HepG2 (cell line): ENCODE measurements at regions not wholly inside any gene's neighbourhood (a gene's known extent, or its start where the extent isn't known, plus 50 kb on each side); places are given as distances from the start of the nearest gene placed in this dataset.

ENCODE experiments used
- ATAC-seq: fragments of 200-7000 bp; cut with Tn5 transposase; 3 replicates; pipeline ENCODE4 v1.9.1; 2020; ENCODE audit warnings: mild to moderate bottlenecking, moderate library complexity
- BruUV-seq: library from RNA; stranded (reverse); fragments of 400-500 nt; replicated peaks from 2 replicates; lab custom pipeline; 2021; lab: Mats Ljungman, UMichigan
- CTCF ChIA-PET: fragments of 300-600 bp; formaldehyde crosslinking; extraction: SDS; loops from one replicate; lab custom pipeline; 2021; ENCODE audit warnings: low total read pairs, inconsistent platforms, low intra/inter-chr PET ratio; lab: Yijun Ruan, JAX
- POLR2A ChIA-PET: fragments of 350-600 bp; sonication (Branson Sonifier 250); formaldehyde crosslinking; loops from one replicate; lab custom pipeline; 2020; ENCODE audit warnings: antibody characterized with exemption, inconsistent platforms; lab: Yijun Ruan, JAX
- DNase-seq: peaks from one replicate; pipeline ENCODE4 v3.0.0-alpha.2; 2015; ENCODE audit warnings: low spot score
- FAIRE-seq: peaks from 3 replicates; lab custom pipeline; 2011; peaks lifted over from hg19 to GRCh38; lab: Jason Lieb, UNC
- H2AFZ ChIP-seq: one replicate; pipeline ENCODE4 v1.6.1; 2011; ENCODE audit warnings: low read length, inconsistent platforms
- H3K27ac ChIP-seq: fragments of 300-600 bp; 3 replicates; pipeline ENCODE4 v1.8.0; 2011; ENCODE audit warnings: mixed run types, mild to moderate bottlenecking, mixed read lengths, low read length, inconsistent platforms; ENCODE audit not compliant: insufficient read depth; ENCODE audit errors: extremely low read length
- H3K27me3 ChIP-seq, 2 experiments: fragments of 200-600 bp in 1 of 2; 2 replicates in 1 of 2; 3 replicates in 1 of 2; pipeline versions ENCODE4 v1.6.0 to v1.8.0; 2011; ENCODE audit warnings: low read length in 2 of 2, mild to moderate bottlenecking in 2 of 2, moderate library complexity in 2 of 2, inconsistent platforms in 1 of 2; ENCODE audit not compliant: insufficient read depth in 2 of 2, control insufficient read depth in 1 of 2
- H3K36me3 ChIP-seq, 2 experiments: fragments of 200-600 bp in 1 of 2; replicated peaks in 1 of 2; 2 replicates in 1 of 2; 3 replicates in 1 of 2; pipeline versions ENCODE4 v1.5.1 to v1.8.0; 2011; ENCODE audit warnings: low read length in 2 of 2, inconsistent platforms in 1 of 2; ENCODE audit not compliant: insufficient read depth in 2 of 2, control insufficient read depth in 1 of 2
- H3K4me1 ChIP-seq: 2 replicates; pipeline ENCODE4 v1.5.1; 2012; ENCODE audit warnings: low read length, inconsistent platforms; ENCODE audit not compliant: insufficient read depth
- H3K4me2 ChIP-seq: 2 replicates; pipeline ENCODE4 v1.6.0; 2011; ENCODE audit warnings: low read depth, low read length, inconsistent platforms
- H3K4me3 ChIP-seq, 3 experiments: fragments of 200-600 bp in 1 of 3; sonication (generic), shearing (Covaris generic) in 1 of 3; replicated peaks in 1 of 3; 2 replicates each; pipeline ENCODE4 v1.5.1; 2011 to 2016; ENCODE audit warnings: low read length in 3 of 3, inconsistent platforms in 2 of 3, low read depth in 2 of 3, mild to moderate bottlenecking in 2 of 3, control low read depth in 1 of 3, mixed read lengths in 1 of 3; ENCODE audit not compliant: insufficient read depth in 1 of 3
- H3K79me2 ChIP-seq: one replicate; pipeline ENCODE4 v1.6.1; 2011; ENCODE audit warnings: low read length, inconsistent platforms; ENCODE audit not compliant: insufficient read depth
- H3K9ac ChIP-seq: 2 replicates; pipeline ENCODE4 v1.6.0; 2011; ENCODE audit warnings: mild to moderate bottlenecking, low read depth, low read length, inconsistent platforms; ENCODE audit not compliant: insufficient read depth
- H3K9me3 ChIP-seq: 2 replicates; pipeline ENCODE4 v1.5.1; 2012; ENCODE audit warnings: mild to moderate bottlenecking, low read length
- H4K20me1 ChIP-seq: 2 replicates; pipeline ENCODE4 v1.6.0; 2011; ENCODE audit warnings: inconsistent platforms, mild to moderate bottlenecking, low read length, moderate library complexity; ENCODE audit not compliant: insufficient read depth
- MAFF ChIP-seq: IDR thresholded peaks from 2 replicates; pipeline ENCODE4 v1.6.1; 2011; ENCODE audit warnings: low read depth, low read length, improper control_type of control experiment
- MAFK ChIP-seq, 2 experiments: IDR thresholded peaks in 1 of 2; conservative IDR thresholded peaks in 1 of 2; 2 replicates each; pipeline ENCODE4 v1.6.1; 2011; ENCODE audit warnings: improper control_type of control experiment in 2 of 2, low read length in 2 of 2
- ZEB1 ChIP-seq: IDR thresholded peaks from 2 replicates; pipeline ENCODE4 v1.6.1; 2012; ENCODE audit warnings: mild to moderate bottlenecking, low read depth, inconsistent platforms; ENCODE audit not compliant: insufficient replicate concordance
- ZNF530 ChIP-seq: sonication (generic); formaldehyde crosslinking; IDR thresholded peaks from 2 replicates; pipeline ENCODE4 v1.5.0; 2020; ENCODE audit warnings: low read depth, mild to moderate bottlenecking, missing genetic modification reagents
- WGBS: methylation state at CpG from one replicate; pipeline ENCODE4 v1.1.6; 2017; ENCODE audit warnings: low lambda C conversion rate; 5-methylcytosine and 5-hydroxymethylcytosine counted together
- in situ Hi-C: cut with HindIII; loops from 2 replicates; pipeline ENCODE4 v1.10.0; 2017; ENCODE audit warnings: low pct_unique_long_range_greater_than_20kb; ENCODE audit not compliant: extremely low pct_ligation_motif_present
- intact Hi-C: fragments of 100-400 bp; cut with micrococcal nuclease; formaldehyde crosslinking; loops from one replicate; pipeline ENCODE4 v1.10.0; 2022; ENCODE audit not compliant: unreplicated experiment
- TF ChIP-seq, protein P1 (sequence below): sonication (generic); formaldehyde crosslinking; IDR thresholded peaks from 2 replicates; pipeline ENCODE4 v1.5.0; 2020; ENCODE audit warnings: mild to moderate bottlenecking, missing genetic modification reagents, borderline replicate concordance

- TF ChIP-seq, protein P1, sequence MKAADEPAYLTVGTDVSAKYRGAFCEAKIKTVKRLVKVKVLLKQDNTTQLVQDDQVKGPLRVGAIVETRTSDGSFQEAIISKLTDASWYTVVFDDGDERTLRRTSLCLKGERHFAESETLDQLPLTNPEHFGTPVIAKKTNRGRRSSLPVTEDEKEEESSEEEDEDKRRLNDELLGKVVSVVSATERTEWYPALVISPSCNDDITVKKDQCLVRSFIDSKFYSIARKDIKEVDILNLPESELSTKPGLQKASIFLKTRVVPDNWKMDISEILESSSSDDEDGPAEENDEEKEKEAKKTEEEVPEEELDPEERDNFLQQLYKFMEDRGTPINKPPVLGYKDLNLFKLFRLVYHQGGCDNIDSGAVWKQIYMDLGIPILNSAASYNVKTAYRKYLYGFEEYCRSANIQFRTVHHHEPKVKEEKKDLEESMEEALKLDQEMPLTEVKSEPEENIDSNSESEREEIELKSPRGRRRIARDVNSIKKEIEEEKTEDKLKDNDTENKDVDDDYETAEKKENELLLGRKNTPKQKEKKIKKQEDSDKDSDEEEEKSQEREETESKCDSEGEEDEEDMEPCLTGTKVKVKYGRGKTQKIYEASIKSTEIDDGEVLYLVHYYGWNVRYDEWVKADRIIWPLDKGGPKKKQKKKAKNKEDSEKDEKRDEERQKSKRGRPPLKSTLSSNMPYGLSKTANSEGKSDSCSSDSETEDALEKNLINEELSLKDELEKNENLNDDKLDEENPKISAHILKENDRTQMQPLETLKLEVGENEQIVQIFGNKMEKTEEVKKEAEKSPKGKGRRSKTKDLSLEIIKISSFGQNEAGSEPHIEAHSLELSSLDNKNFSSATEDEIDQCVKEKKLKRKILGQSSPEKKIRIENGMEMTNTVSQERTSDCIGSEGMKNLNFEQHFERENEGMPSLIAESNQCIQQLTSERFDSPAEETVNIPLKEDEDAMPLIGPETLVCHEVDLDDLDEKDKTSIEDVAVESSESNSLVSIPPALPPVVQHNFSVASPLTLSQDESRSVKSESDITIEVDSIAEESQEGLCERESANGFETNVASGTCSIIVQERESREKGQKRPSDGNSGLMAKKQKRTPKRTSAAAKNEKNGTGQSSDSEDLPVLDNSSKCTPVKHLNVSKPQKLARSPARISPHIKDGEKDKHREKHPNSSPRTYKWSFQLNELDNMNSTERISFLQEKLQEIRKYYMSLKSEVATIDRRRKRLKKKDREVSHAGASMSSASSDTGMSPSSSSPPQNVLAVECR (CRISPR knock-in tag) = no peak
- no peak for TF ChIP-seq ZEB1
Measured at GRCh38 chr14:28613532-28613931, 153.1 kb upstream of the FOXG1 start (continued).

DNA sequence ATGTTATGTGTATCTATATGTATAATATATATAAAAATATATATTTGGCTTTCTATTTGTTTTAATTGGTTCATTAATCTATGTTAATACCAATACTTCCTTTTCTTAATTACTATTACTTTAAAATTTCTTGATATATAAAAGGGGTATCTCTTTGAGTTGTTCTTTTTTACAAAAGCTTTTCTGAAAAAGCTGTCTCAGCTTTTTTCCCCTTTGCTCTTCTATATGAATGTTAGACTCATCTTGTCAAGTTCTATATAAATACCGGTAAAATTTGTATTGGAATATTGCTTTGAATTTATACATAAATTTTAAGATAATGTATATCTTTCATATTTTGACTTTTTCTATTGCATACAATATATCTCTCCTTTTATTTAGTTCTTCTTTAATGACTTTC is 139.8 kb upstream of the FOXG1 start:
- Histone ChIP-seq H3K27ac (no peak overlapping the region), H3K79me2 (no peaks in the 10 kb centered on the region), H3K9ac (no peak overlapping the region), H4K20me1 (no peaks in the 10 kb centered on the region), H3K4me2 (no peak overlapping the region), H2AFZ (no peak overlapping the region), H3K4me3 (no peak overlapping the region), H3K4me1 (no peaks in the 10 kb centered on the region), H3K36me3 (no peaks in the 10 kb centered on the region), H3K27me3 (no peaks in the 10 kb centered on the region), H3K9me3 (peaks cover 62% of the 10 kb centered on the region)
- 19% methylated on average over 1 of the region's 1 CpG for WGBS
- ChIA-PET POLR2A (no interaction called here), CTCF (no interaction called here)
- DNase-seq = no peak
- no TSS peak for BruUV-seq
- in situ Hi-C loops = no loop called here
- no peak for FAIRE-seq
- ATAC-seq = no peak
- intact Hi-C loops = no loop called here
- peak; percentile 80 for TF ChIP-seq MAFF
- no peak for TF ChIP-seq ZNF530 (CRISPR knock-in tag)
- peak; percentile 75 to 85 for TF ChIP-seq MAFK (conservative IDR thresholded peaks at IDR 0.05 in 1 of 2, IDR thresholded peaks at IDR 0.05 in 1 of 2; ENCODE audit: low read length in 2 of 2)
